K562 (cell line): ENCODE measurements at regions not wholly inside any gene's neighbourhood (a gene's known extent, or its start where the extent isn't known, plus 50 kb on each side); places are given as distances from the start of the nearest gene placed in this dataset.

Experiments
- MAFG ChIP-seq: fragments of 450-650 bp; conservative IDR thresholded peaks from 2 replicates; pipeline ENCODE4 v1.6.1; 2016; ENCODE audit warnings: missing genetic modification characterization, missing compliant biosample characterization
- SMARCE1 ChIP-seq: fragments of 450-650 bp; IDR thresholded peaks from 2 replicates; pipeline ENCODE4 v1.7.1; 2016; ENCODE audit warnings: mild to moderate bottlenecking
- ZBTB7A ChIP-seq: IDR thresholded peaks from 2 replicates; pipeline ENCODE4 v1.6.1; 2011; ENCODE audit warnings: low read depth, mild to moderate bottlenecking, low read length, moderate library complexity, borderline replicate concordance; ENCODE audit not compliant: control insufficient read depth

DNA sequence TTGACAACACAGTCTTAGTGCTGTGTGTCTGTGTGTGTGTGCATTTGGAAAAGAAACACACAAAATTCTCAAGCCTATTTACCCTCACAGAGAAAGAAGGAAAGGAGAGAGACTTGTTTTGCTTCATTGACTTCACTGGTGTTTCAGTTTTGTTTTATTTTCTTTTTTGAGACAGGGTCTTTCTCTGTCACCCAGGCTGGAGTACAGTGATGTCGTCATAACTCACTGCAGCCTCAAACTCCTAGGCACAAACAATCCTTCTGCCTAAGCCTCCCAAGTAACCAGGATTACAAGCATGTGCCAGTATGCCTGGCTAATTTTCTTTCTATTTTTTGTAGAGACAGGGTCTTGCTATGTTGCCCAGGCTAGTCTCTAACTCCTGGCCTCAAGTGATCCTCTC, 636.9 kb downstream of the TAFA4 start:
- TF ChIP-seq SMARCE1: no peak
- TF ChIP-seq ZBTB7A: no peak
- TF ChIP-seq MAFG: no peak
